Chondrocyte (in vitro differentiated cells): ENCODE measurements at regions not wholly inside any gene's neighbourhood (a gene's known extent, or its start where the extent isn't known, plus 50 kb on each side); places are given as distances from the start of the nearest gene placed in this dataset.

ENCODE experiments used
- DNase-seq: peaks from one replicate; pipeline ENCODE4 v3.0.0; 2021; ENCODE audit warnings: mixed read lengths, low spot score
- H3K27ac Mint-ChIP-seq: one replicate; pipeline ENCODE4 v1.8.0; 2021; ENCODE audit warnings: mild to moderate bottlenecking, moderate library complexity, mixed read lengths; ENCODE audit not compliant: unreplicated experiment
- H3K27me3 Mint-ChIP-seq: 2 replicates; pipeline ENCODE4 v1.8.0; 2021; ENCODE audit warnings: low read depth, mixed read lengths
- H3K36me3 Mint-ChIP-seq: 2 replicates; pipeline ENCODE4 v1.8.0; 2021; ENCODE audit warnings: low read depth, mixed read lengths
- H3K4me1 Mint-ChIP-seq: 2 replicates; pipeline ENCODE4 v1.8.0; 2021; ENCODE audit warnings: low read depth, mild to moderate bottlenecking, mixed read lengths
- H3K4me3 Mint-ChIP-seq: one replicate; pipeline ENCODE4 v1.8.0; 2021; ENCODE audit warnings: mild to moderate bottlenecking, moderate library complexity, mixed read lengths; ENCODE audit not compliant: unreplicated experiment
- H3K9me3 Mint-ChIP-seq: 2 replicates; pipeline ENCODE4 v1.8.0; 2021; ENCODE audit warnings: low read depth, mixed read lengths
- CTCF ChIP-seq: fragments of 200-600 bp; sonication (generic); IDR thresholded peaks from 2 replicates; pipeline ENCODE4 v1.5.0; 2021; ENCODE audit warnings: antibody characterized with exemption, mild to moderate bottlenecking, moderate library complexity

GRCh38 chr6:126266664-126267063 lies 73.3 kb upstream of the CENPW start:
- no peak for DNase-seq
- TF ChIP-seq CTCF: no peak
- peaks cover 8% of the 10 kb centered on the region for H3K4me1 Mint-ChIP-seq
- H3K9me3 Mint-ChIP-seq: peaks cover 3% of the 10 kb centered on the region
- H3K36me3 Mint-ChIP-seq: no peaks in the 10 kb centered on the region
- H3K27me3 Mint-ChIP-seq: no peaks in the 10 kb centered on the region
- no peak overlapping the region for H3K4me3 Mint-ChIP-seq
- no peak overlapping the region for H3K27ac Mint-ChIP-seq

GRCh38 chr6:126267626-126268025 lies 72.3 kb upstream of the CENPW start:
- no peak overlapping the region for H3K4me3 Mint-ChIP-seq
- no peak for DNase-seq
- H3K27ac Mint-ChIP-seq: no peak overlapping the region
- no peak for TF ChIP-seq CTCF
- H3K36me3 Mint-ChIP-seq: no peaks in the 10 kb centered on the region
- H3K4me1 Mint-ChIP-seq: peaks cover 8% of the 10 kb centered on the region
- H3K27me3 Mint-ChIP-seq: no peaks in the 10 kb centered on the region
- no peaks in the 10 kb centered on the region for H3K9me3 Mint-ChIP-seq

GRCh38 chr6:126268092-126268491 lies 71.8 kb upstream of the CENPW start:
- Mint-ChIP-seq H3K9me3 (no peaks in the 10 kb centered on the region), H3K4me1 (peaks cover 8% of the 10 kb centered on the region), H3K4me3 (no peak overlapping the region), H3K27ac (no peak overlapping the region), H3K27me3 (no peaks in the 10 kb centered on the region), H3K36me3 (peaks cover 2% of the 10 kb centered on the region)
- no peak for TF ChIP-seq CTCF
- no peak for DNase-seq

- Mint-ChIP-seq H3K27ac (no peak overlapping the region), H3K4me3 (no peak overlapping the region), H3K9me3 (peaks cover 4% of the 10 kb centered on the region), H3K36me3 (no peaks in the 10 kb centered on the region), H3K4me1 (no peaks in the 10 kb centered on the region), H3K27me3 (peaks cover 2% of the 10 kb centered on the region)
- no peak for TF ChIP-seq CTCF
- no peak for DNase-seq
Observed at GRCh38 chr6:126280287-126280686, 59.6 kb upstream of the CENPW start.

- TF ChIP-seq CTCF: no peak
- no peak overlapping the region for H3K27ac Mint-ChIP-seq
- peaks cover 4% of the 10 kb centered on the region for H3K9me3 Mint-ChIP-seq
- no peaks in the 10 kb centered on the region for H3K36me3 Mint-ChIP-seq
- DNase-seq: no peak
- no peaks in the 10 kb centered on the region for H3K4me1 Mint-ChIP-seq
- H3K4me3 Mint-ChIP-seq: no peak overlapping the region
- H3K27me3 Mint-ChIP-seq: peaks cover 4% of the 10 kb centered on the region
Observed at GRCh38 chr6:126285871-126286365, 54.0 kb upstream of the CENPW start.
